HL-60 (cell line): ENCODE measurements at regions not wholly inside any gene's neighbourhood (a gene's known extent, or its start where the extent isn't known, plus 50 kb on each side); places are given as distances from the start of the nearest gene placed in this dataset.

Source experiments
- POLR2AphosphoS5 ChIP-seq: IDR thresholded peaks from 2 replicates; pipeline ENCODE4 v1.6.1; 2012; ENCODE audit warnings: low read depth
- TF ChIP-seq, protein P1 (sequence below): IDR thresholded peaks from one replicate; pipeline ENCODE4 v1.5.1; 2011; ENCODE audit warnings: low read length, control low read depth, inconsistent platforms; ENCODE audit not compliant: insufficient read depth

DNA sequence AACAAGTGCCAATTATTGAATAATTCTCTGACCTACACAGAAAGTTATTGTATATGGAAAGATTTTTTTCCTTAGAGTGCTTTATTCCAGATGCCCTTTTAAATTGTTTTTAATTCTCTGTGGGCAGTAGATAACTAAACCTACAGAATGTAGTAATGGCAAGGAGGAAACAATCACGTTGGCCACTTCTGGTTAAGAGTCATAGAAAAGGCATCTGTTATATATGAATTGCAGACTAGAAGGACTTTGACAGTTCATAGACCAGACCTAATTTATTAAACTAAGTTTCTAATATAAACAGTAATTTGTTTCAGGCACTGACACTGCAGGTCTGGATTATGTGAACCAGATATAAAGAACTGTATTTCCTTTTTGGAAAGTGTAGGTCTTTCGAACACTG lies 607.5 kb downstream of the PLCL1 start:
- TF ChIP-seq, protein P1, sequence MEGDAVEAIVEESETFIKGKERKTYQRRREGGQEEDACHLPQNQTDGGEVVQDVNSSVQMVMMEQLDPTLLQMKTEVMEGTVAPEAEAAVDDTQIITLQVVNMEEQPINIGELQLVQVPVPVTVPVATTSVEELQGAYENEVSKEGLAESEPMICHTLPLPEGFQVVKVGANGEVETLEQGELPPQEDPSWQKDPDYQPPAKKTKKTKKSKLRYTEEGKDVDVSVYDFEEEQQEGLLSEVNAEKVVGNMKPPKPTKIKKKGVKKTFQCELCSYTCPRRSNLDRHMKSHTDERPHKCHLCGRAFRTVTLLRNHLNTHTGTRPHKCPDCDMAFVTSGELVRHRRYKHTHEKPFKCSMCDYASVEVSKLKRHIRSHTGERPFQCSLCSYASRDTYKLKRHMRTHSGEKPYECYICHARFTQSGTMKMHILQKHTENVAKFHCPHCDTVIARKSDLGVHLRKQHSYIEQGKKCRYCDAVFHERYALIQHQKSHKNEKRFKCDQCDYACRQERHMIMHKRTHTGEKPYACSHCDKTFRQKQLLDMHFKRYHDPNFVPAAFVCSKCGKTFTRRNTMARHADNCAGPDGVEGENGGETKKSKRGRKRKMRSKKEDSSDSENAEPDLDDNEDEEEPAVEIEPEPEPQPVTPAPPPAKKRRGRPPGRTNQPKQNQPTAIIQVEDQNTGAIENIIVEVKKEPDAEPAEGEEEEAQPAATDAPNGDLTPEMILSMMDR = no peak
- no peak for TF ChIP-seq POLR2AphosphoS5
